ENCODE measurements at regions not wholly inside any gene's neighbourhood (a gene's known extent, or its start where the extent isn't known, plus 50 kb on each side); places are given as distances from the start of the nearest gene placed in this dataset.

DNA sequence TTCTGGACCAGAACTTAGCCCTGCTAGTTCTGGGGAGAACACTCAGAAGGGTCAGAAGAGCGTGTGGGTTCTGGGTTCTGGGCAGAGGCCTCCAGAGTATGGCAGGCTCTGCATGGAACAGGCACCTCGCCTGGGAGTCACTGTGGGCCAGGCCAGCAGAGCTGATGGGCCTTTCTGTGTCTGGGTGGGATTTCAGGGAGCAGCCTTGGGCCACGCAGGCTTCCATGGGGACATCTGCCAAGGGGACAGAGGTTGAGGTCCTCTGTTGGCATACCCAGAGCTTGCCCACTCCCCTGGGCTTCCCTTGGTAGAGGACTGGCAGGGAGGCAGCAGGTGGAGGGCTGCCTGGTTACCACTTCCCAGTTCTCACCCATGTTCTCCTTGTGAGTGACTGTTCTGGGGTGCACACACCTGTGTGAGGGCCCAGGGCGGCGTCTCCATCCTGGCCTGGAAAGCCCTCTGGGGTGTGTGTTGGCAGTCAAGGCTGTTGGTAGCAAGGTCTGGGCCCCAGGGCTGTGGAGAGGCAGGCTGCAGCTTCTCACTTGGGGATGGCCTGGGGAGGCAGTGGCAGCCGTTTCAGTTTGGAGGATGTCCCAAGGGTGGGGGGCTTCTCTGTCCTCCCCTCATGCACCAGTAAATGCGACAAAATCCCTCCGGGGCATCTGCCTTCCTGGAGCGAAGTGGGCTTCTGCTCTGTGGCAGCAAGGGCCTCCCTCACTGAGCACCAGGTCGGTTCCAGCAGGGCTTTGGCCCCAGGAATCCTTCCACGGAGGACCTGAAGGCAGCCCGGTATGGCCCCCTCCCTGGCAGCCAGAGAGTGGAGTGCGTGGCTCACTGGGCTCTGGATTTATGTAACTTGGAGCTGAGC is 74.6 kb upstream of the HDAC4 start:
- no peak for DNase-seq (ENCODE audit: low read depth in 2 of 2)

DNA sequence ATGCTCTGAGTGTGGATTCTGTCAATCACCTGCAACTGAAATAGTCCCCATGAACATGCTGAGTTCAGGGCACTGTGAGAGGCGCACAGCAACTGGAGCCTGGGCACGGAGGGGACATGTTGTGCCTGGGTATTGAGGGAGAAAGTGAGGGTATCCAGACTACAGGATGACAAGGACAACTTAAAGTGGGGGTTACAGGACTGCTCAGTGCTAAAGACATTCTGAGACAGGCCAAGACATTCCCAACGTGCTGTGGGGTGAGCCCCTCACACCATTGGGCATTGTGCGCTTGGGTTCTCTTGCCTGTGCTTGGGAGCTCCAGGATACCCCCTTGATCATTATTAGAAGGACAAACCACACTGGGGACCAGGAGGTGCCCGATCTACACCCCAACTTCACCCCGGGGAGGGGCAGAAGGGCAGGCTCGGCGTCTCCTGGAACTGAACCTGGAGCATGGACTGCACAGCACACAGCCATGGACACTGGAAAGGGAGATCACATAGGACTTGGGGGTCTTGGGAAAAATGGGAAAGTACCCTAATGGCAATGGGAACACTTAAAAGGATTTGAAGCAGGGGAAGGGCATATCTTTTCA is 72.5 kb upstream of the HDAC4 start:
- no peak for DNase-seq (ENCODE audit: low read depth in 2 of 2)

DNA sequence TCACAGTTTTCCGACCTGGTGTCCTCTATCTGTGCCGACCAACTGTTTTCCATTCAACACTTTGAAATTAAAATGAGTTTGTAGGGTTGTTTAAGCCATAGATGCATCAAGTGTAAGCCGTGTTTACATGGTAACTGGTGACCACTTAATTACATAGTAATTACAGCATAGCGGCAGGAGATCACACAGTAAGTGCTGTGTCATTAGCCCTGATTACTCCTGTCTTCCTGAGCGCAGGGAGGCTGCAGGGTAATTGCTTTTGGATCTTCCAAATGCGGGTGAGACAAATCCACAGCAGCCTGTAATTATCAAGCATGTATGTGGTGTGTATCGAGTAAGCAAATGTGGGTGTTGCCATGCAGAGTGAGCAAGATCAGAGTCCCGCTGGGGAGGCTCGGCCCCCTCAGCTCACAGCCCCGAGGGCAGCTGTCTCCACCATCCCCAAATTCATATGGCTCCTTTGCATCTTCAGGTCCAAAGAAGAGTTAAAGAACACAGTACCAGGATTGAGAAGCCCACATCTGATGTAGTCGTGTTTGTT is 71.5 kb upstream of the HDAC4 start:
- no peak for DNase-seq (ENCODE audit: low read depth in 2 of 2)

- DNase-seq (ENCODE audit: low read depth in 2 of 2) = no peak
Measured at GRCh38 chr2:239471011-239471792, 70.4 kb upstream of the HDAC4 start.

DNA sequence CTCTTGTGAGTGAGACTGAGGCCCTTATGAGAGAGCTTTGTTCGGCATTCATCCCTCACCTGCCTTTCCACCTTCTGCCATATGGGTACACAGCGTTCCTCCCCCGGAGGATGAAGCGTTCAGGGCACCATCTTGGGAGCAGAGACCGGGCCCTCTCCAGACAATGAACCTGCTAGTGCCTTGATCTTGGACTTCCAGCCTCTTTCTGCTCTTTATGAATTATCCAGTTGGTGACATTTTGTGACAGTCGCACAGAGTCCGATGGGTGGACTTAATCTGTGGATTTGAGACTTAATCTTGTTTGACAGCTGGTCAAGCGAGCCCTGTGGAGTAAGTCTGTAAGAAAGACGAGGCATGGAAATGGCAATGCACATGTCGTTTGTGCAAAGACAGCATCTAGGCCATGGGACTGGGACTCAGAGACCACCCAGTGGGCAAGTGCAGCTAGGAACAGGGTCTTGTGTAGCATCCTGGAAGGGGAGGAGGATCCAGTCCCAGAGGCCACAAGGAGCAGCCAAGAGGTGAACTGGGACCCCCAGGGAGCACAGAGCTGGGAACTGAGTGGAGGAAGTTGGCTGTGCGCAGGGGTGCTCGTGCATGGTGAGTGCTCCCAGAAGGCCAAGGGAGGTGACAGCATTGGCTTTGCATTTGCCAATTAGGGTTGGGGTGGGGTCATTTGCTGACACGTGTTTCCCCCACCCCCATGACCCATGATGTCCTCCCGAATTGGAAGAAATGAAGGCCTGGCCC is 69.5 kb upstream of the HDAC4 start:
- no peak for DNase-seq (ENCODE audit: low read depth in 2 of 2)

DNA sequence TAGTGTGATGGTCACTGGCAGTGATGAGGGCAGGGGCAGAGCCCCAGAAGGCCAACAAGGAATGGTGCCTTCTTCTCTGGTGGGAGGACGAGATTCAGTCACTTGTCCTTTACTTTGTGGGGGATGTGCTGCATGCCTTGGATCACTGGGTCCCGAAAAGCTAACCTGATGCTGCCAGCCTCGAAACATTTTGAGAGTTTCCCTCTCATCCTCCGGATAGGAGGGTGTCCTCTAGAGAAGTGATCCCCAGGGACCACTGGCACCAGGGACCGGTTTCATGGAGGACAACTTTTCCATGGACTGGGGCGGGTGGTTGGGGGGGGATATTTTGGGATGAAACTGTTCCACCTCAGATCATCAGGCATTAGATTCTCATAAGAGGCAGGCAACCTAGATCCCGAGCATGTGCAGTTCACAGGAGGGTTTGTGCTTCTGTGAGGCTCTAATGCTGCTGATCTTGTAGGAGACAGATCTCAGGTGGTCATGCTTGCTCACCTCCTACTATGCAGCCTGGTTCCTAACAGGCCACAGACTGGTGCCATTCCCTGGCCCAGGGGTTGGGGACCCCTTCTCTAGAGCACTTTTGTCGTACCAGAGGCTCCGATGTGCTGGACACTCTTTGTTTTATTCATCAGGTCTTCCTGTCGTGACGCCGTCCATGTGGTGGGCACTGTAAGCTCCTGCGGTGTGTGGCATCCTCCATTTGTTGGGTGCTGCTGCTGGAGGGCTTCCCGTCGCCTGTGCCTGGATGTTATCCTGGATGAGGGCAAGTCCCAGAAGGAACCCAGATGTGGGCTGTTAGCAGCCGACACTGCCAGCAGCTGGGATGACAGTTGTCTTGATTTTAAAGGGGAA is 68.5 kb upstream of the HDAC4 start:
- DNase-seq (ENCODE audit: low read depth in 2 of 2) = no peak

GRCh38 chr2:239468491-239469105 is 67.8 kb upstream of the HDAC4 start:
- no peak for DNase-seq (ENCODE audit: low read depth in 2 of 2)

DNA sequence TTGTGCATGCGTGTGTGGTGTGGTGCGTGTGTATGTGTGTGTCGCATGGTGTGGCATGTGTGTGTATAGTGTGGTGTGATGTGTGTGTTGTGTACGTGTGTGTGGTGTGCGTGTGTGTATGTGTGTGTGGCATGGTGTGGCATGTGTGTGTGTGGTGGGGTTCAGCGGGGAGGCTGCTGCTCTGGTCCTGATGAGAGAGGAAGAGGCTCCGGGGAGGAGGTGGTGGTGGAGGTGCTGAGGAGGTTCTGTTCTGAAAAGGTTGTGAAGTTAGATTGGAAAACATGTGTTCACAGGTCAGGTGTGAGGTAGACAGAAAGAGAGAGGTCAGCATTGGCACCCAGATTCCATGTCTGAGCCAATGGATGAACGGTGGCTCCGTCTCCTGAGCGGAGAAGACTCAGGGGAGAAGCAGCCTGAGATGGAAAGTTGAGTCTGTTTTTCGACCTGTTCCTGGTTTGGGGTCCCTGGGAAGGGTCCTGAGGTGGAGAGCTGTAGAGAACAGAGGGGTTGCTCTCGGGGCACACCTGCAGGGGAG is 67.2 kb upstream of the HDAC4 start:
- no peak for DNase-seq (ENCODE audit: low read depth in 2 of 2)

GRCh38 chr2:239467281-239467955 is 66.6 kb upstream of the HDAC4 start:
- no peak for DNase-seq (ENCODE audit: low read depth in 2 of 2)

DNA sequence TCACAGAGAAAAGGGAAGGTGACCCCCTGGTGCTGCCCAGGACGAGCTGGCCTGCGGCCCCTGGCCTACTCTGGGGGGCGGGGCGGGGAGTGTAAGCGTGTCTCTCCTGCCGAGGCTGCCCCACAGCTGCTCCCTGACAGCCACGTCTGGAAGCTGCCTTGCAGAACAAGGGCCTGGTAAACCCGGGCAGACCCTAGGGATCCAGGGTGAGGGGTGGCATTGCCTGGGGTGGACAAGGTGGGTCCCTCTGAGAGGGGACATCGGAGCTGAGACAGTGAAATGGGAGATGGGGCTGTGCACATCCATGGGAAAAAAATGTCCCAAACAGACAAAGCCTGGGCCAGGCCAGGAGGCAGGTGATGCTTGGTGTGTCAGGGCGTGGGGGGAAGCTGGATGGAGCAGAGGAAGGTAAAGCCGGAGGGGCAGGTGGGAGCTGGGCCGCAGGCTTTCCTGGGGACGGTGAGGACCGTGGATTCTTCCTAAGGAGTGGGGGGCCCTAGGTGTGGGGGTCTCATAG is 66.0 kb upstream of the HDAC4 start:
- no peak for DNase-seq (ENCODE audit: low read depth in 2 of 2)

DNA sequence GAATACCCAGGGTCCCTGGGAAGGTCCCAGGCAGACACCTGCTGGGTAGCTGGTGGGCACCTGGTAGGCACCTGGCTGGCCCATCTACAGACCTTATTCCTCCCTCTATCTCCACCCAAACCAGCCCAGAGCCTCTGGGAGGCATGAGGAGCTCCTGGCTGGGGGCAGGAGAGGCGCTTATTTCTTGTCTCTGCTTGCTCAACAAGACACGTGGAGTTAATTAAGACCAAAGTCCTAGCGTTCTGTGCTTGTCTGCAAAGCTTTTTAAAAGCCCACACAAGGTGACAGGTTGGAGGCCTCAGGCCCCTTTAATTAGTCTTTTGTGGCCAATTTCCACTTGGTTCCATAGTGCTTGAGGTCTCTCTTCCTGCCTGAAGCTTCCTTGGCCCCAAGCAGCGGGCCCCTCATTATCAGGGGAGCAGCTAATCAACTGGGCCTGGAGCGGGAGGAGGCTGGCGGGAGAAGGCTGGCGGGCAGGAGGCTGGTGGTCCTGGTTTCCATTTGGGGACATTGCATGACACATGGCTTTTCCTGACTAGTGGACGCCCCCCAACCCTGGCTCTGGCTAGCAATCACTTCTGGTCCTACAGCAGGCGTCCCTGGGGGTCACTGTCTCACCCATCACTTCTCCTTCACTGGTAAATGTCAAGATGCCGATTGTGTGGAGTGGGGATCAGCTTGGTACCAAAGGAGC is 65.4 kb upstream of the HDAC4 start:
- no peak for DNase-seq (ENCODE audit: low read depth in 2 of 2)

- DNase-seq (ENCODE audit: low read depth in 2 of 2) = no peak
Measured at GRCh38 chr2:239465017-239466001, 64.5 kb upstream of the HDAC4 start.

GRCh38 chr2:239464166-239465016 is 63.6 kb upstream of the HDAC4 start:
- DNase-seq (ENCODE audit: low read depth in 2 of 2) = no peak

DNA sequence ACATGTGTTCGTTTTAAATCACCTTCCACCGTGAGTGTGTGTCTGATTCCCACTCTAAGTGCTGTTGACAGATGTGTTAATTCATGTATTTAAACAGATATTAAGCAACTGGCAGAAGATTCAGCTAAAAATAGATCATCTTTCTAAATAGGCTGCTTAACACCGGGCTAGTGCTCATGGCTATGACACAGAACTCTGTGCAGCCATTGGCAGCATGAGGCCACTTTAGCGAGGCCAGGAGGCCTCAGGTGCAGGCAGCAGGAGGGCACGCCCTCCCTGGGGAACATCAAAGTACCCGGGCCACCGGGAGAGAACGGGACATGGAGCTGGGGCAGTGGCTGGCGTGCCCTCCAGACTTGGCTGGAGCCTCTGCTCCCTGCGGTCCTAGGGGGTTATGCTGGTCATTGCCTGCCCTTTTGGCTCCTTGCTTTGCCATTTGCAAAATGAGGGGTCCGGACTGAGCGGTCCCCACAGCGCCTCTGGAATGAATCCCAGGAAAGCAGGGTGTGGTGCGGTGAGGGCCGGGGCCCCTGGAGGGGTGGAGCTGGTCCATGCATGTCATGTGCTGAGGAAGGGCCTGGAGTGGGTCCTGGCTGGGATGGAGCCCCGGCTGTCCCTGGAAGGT is 62.8 kb upstream of the HDAC4 start:
- no peak for DNase-seq (ENCODE audit: low read depth in 2 of 2)

DNA sequence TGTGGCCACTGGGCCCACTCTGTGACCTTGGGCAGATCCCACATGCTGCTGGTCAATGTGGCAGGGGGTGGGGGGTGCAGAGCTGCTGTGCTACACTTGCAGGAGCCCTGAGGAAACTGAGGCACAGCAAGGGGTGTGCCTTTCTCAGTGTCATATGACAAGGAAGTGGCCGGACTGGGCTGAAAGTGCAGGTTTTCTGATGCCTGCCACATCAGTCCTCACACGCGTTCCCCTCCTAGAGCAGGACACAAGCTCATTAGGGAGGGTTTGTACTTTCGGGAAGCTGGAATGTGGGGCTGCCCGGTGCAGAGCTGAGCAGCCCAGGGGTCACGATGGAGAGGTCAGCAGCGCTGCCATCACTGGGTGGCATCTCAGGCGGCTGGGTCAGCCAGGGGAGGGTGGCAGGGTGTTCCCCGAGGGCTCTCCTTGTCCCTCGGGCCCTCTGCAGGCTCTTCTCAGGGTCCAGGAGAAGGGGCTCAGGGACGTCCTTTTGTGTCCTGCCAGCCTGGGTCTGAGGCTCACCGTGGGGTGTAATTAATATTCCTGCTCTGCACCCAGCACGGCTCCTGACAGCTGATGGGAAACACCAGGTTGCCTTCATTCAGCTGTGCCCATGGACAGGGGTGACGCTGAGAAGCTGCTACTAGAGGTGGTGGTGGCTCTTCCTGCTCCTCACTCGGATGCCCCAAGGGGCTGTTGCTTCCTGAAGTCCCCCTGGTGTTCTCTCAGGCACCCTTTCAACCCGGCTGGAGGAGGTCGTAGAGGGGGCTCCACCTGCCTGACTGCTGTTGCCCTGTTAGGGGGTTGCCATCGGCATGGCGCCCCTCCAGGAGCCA is 62.1 kb upstream of the HDAC4 start:
- DNase-seq (ENCODE audit: low read depth in 2 of 2) = no peak
